ENCODE measurements at regions not wholly inside any gene's neighbourhood (a gene's known extent, or its start where the extent isn't known, plus 50 kb on each side); places are given as distances from the start of the nearest gene placed in this dataset.

GRCh38 chr1:221849110-221849509, 107.2 kb upstream of the DUSP10 start:
- H3K4me1 ChIP-seq, result no peaks in the 10 kb centered on the region
- no peak overlapping the region for H3K4me3 ChIP-seq
- H3K27ac ChIP-seq, result no peak overlapping the region
- intact Hi-C loops (cut with DNase I; ENCODE audit: low total_unique reads), result no loop called here
- no peaks in the 10 kb centered on the region for H3K36me3 ChIP-seq
- no peak for TF ChIP-seq POLR2A (IDR thresholded peaks at IDR 0.05)
- no peak for TF ChIP-seq CTCF (IDR thresholded peaks at IDR 0.05)
- no peak for DNase-seq
- H3K9me3 ChIP-seq, result no peaks in the 10 kb centered on the region
- H3K27me3 ChIP-seq, result no peaks in the 10 kb centered on the region

GRCh38 chr1:221847676-221848075, 105.8 kb upstream of the DUSP10 start:
- TF ChIP-seq CTCF (IDR thresholded peaks at IDR 0.05), result no peak
- TF ChIP-seq POLR2A (IDR thresholded peaks at IDR 0.05), result no peak
- Histone ChIP-seq H3K4me3 (no peak overlapping the region), H3K4me1 (no peaks in the 10 kb centered on the region), H3K27ac (no peak overlapping the region), H3K9me3 (no peaks in the 10 kb centered on the region), H3K36me3 (no peaks in the 10 kb centered on the region), H3K27me3 (no peaks in the 10 kb centered on the region)
- no peak for DNase-seq
- intact Hi-C loops (cut with DNase I; ENCODE audit: low total_unique reads), result no loop called here

GRCh38 chr1:221845650-221846371, 103.9 kb upstream of the DUSP10 start:
- H3K27ac ChIP-seq, result no peak overlapping the region
- no peaks in the 10 kb centered on the region for H3K4me1 ChIP-seq
- H3K4me3 ChIP-seq, result no peak overlapping the region
- H3K27me3 ChIP-seq, result no peaks in the 10 kb centered on the region
- peak; percentile 21 to 48 for DNase-seq
- TF ChIP-seq POLR2A (IDR thresholded peaks at IDR 0.05) (no peak), CTCF (IDR thresholded peaks at IDR 0.05) (no peak)
- no peaks in the 10 kb centered on the region for H3K36me3 ChIP-seq
- no peaks in the 10 kb centered on the region for H3K9me3 ChIP-seq
- intact Hi-C loops (cut with DNase I; ENCODE audit: low total_unique reads), result no loop called here

- no peak overlapping the region for H3K27ac ChIP-seq
- H3K36me3 ChIP-seq, result no peaks in the 10 kb centered on the region
- H3K9me3 ChIP-seq, result no peaks in the 10 kb centered on the region
- TF ChIP-seq POLR2A (IDR thresholded peaks at IDR 0.05) (no peak), CTCF (IDR thresholded peaks at IDR 0.05) (no peak)
- H3K4me3 ChIP-seq, result no peak overlapping the region
- H3K27me3 ChIP-seq, result no peaks in the 10 kb centered on the region
- no peak for DNase-seq
- H3K4me1 ChIP-seq, result no peaks in the 10 kb centered on the region
- intact Hi-C loops (cut with DNase I; ENCODE audit: low total_unique reads), result no loop called here
Measured at GRCh38 chr1:221841983-221842335, 100.1 kb upstream of the DUSP10 start.

- no peak for DNase-seq
- Histone ChIP-seq H3K36me3 (no peaks in the 10 kb centered on the region), H3K27ac (no peak overlapping the region), H3K9me3 (no peaks in the 10 kb centered on the region), H3K4me1 (no peaks in the 10 kb centered on the region), H3K4me3 (no peak overlapping the region), H3K27me3 (no peaks in the 10 kb centered on the region)
- intact Hi-C loops (cut with DNase I; ENCODE audit: low total_unique reads), result no loop called here
- TF ChIP-seq POLR2A (IDR thresholded peaks at IDR 0.05) (no peak), CTCF (IDR thresholded peaks at IDR 0.05) (no peak)
Measured at GRCh38 chr1:221841251-221841982, 99.5 kb upstream of the DUSP10 start.

All from uterus (tissue), 3 donors.